ENCODE measurements at regions not wholly inside any gene's neighbourhood (a gene's known extent, or its start where the extent isn't known, plus 50 kb on each side); places are given as distances from the start of the nearest gene placed in this dataset.

DNA sequence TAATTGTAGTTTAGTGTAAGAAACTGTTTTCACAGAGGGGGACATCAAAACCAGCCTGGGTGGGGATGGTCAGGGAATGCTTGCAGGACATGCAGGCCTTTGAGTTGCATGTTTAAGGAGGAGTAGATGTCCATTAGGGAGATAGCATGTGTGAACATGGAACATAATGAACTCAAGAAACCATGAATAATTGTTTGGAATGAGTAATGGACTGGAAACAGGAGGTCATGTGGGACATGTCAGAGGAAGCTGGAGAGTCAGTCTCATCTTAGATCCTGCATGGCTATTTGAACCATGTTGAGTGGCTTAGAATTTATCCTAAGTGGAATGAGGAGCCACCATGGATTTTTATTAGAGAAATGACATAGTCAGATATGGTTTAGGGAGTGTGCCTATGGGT, 86.4 kb downstream of the RPE65 start:
- Histone ChIP-seq H3K36me3 (ENCODE audit: low read length) (no peaks in the 10 kb centered on the region), H3K9me3 (ENCODE audit: insufficient read depth, low read length) (no peaks in the 10 kb centered on the region), H3K4me3 (ENCODE audit: insufficient read depth, low read length, poor library complexity, severe bottlenecking) (no peak overlapping the region), H2AFZ (ENCODE audit: low read depth, low read length, severe bottlenecking) (no peak overlapping the region), H3K27me3 (ENCODE audit: low read length) (no peaks in the 10 kb centered on the region), H3F3A (ENCODE audit: insufficient read depth) (no peaks in the 10 kb centered on the region), H3K79me2 (ENCODE audit: insufficient read depth, low read length) (no peaks in the 10 kb centered on the region), H3K9ac (ENCODE audit: low read length) (no peak overlapping the region), H3K27ac (ENCODE audit: low read depth, low read length) (no peak overlapping the region), H3K4me2 (ENCODE audit: low read depth, low read length, poor library complexity, severe bottlenecking) (no peak overlapping the region), H3K9me2 (replicated peaks; ENCODE audit: insufficient read depth, low read length) (no peaks in the 10 kb centered on the region), H4K20me1 (ENCODE audit: low read depth, low read length) (no peaks in the 10 kb centered on the region)
- no peak for TF ChIP-seq EZH2phosphoT487 (conservative IDR thresholded peaks at IDR 0.05; ENCODE audit: low read length)
- TF ChIP-seq, protein P1, sequence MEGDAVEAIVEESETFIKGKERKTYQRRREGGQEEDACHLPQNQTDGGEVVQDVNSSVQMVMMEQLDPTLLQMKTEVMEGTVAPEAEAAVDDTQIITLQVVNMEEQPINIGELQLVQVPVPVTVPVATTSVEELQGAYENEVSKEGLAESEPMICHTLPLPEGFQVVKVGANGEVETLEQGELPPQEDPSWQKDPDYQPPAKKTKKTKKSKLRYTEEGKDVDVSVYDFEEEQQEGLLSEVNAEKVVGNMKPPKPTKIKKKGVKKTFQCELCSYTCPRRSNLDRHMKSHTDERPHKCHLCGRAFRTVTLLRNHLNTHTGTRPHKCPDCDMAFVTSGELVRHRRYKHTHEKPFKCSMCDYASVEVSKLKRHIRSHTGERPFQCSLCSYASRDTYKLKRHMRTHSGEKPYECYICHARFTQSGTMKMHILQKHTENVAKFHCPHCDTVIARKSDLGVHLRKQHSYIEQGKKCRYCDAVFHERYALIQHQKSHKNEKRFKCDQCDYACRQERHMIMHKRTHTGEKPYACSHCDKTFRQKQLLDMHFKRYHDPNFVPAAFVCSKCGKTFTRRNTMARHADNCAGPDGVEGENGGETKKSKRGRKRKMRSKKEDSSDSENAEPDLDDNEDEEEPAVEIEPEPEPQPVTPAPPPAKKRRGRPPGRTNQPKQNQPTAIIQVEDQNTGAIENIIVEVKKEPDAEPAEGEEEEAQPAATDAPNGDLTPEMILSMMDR (IDR thresholded peaks at IDR 0.05; ENCODE audit: insufficient read depth, low read length, poor library complexity, severe bottlenecking): no peak

DNA sequence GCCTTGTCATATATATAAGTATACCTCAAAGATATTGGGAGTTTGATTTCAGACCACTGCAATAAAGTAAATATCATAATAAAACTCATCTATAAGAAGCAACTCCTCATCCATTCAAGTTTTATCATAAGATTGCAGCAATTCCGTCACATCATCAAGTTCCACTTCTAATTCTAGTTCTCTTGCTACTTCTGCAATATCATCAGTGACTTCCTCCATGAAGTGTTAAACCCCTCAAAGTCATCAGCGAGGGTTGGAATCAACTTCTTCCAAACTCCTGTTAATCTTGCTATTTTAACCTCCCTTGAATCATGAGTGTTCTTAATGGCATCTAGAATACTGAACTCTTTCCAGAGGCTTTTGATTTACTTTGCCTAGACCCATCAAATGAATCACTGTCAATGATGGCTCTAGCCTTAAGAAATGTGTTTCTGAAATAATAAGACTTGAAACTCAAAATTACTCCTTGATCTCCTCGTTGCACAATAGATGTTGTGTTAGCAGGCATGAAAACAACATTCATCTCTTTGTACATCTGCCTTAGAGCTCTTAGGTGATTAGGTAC, 88.3 kb downstream of the RPE65 start:
- H3K9me3 ChIP-seq (ENCODE audit: insufficient read depth, low read length): no peaks in the 10 kb centered on the region
- TF ChIP-seq EZH2phosphoT487 (conservative IDR thresholded peaks at IDR 0.05; ENCODE audit: low read length): no peak
- TF ChIP-seq, protein P1 (IDR thresholded peaks at IDR 0.05; ENCODE audit: insufficient read depth, low read length, poor library complexity, severe bottlenecking): no peak

DNA sequence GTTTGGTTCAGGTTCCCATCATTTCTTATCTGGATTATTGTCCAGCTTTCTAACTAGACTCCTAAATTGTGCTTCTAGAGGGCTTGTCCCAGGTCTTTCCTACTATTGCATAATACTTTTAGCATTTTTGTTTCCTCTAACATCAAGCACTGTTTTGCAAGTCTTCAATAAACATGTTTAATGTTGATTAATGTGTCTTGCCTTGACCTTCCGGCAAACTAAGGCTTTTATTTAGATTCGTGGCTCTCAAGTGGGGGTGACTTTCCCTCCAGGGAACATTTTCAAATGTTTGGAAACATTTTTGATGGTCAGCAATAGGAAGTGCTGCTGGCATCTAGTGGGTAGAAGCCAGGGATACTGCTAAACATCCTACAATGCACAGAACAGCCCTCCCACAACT, 90.7 kb downstream of the RPE65 start:
- Histone ChIP-seq H3K4me3 (ENCODE audit: insufficient read depth, low read length, poor library complexity, severe bottlenecking) (no peak overlapping the region), H3K36me3 (ENCODE audit: low read length) (no peaks in the 10 kb centered on the region), H3K79me2 (ENCODE audit: insufficient read depth, low read length) (no peaks in the 10 kb centered on the region), H2AFZ (ENCODE audit: low read depth, low read length, severe bottlenecking) (no peak overlapping the region), H3K9ac (ENCODE audit: low read length) (no peak overlapping the region), H3K9me3 (ENCODE audit: insufficient read depth, low read length) (no peaks in the 10 kb centered on the region), H3K27me3 (ENCODE audit: low read length) (no peaks in the 10 kb centered on the region), H3K9me2 (replicated peaks; ENCODE audit: insufficient read depth, low read length) (no peaks in the 10 kb centered on the region), H3K4me2 (ENCODE audit: low read depth, low read length, poor library complexity, severe bottlenecking) (no peak overlapping the region), H3F3A (ENCODE audit: insufficient read depth) (no peaks in the 10 kb centered on the region), H3K27ac (ENCODE audit: low read depth, low read length) (no peak overlapping the region), H4K20me1 (ENCODE audit: low read depth, low read length) (no peaks in the 10 kb centered on the region)
- no peak for TF ChIP-seq EZH2phosphoT487 (conservative IDR thresholded peaks at IDR 0.05; ENCODE audit: low read length)
- TF ChIP-seq, protein P1 (IDR thresholded peaks at IDR 0.05; ENCODE audit: insufficient read depth, low read length, poor library complexity, severe bottlenecking): no peak

More for the DNA sequence above, 88.3 kb downstream of the RPE65 start:
- H3K36me3 ChIP-seq (ENCODE audit: low read length): no peaks in the 10 kb centered on the region
- H3K27me3 ChIP-seq (ENCODE audit: low read length): no peaks in the 10 kb centered on the region
- H3K9me2 ChIP-seq (replicated peaks; ENCODE audit: insufficient read depth, low read length): no peaks in the 10 kb centered on the region
- no peak overlapping the region for H3K4me2 ChIP-seq (ENCODE audit: low read depth, low read length, poor library complexity, severe bottlenecking)
- no peaks in the 10 kb centered on the region for H3K79me2 ChIP-seq (ENCODE audit: insufficient read depth, low read length)
- H3K9ac ChIP-seq (ENCODE audit: low read length): no peak overlapping the region
- H3K4me3 ChIP-seq (ENCODE audit: insufficient read depth, low read length, poor library complexity, severe bottlenecking): no peak overlapping the region
- H4K20me1 ChIP-seq (ENCODE audit: low read depth, low read length): no peaks in the 10 kb centered on the region
- H2AFZ ChIP-seq (ENCODE audit: low read depth, low read length, severe bottlenecking): no peak overlapping the region
- no peak overlapping the region for H3K27ac ChIP-seq (ENCODE audit: low read depth, low read length)
- no peaks in the 10 kb centered on the region for H3F3A ChIP-seq (ENCODE audit: insufficient read depth)
